Activated T-helper 1 cell treated with Interleukin-2 at 50 U/mL for 16 hours (primary cell): ENCODE measurements at regions not wholly inside any gene's neighbourhood (a gene's known extent, or its start where the extent isn't known, plus 50 kb on each side); places are given as distances from the start of the nearest gene placed in this dataset.
"Not testable (repeated sequence)": the region's sequence is repeated elsewhere in the genome, so short reads cannot be mapped to it uniquely, and the experiment has no call there.

Experiments used
- DNase-seq: peaks from one replicate; pipeline ENCODE4 v3.0.0-alpha.2; 2020; ENCODE audit warnings: low read depth

DNA sequence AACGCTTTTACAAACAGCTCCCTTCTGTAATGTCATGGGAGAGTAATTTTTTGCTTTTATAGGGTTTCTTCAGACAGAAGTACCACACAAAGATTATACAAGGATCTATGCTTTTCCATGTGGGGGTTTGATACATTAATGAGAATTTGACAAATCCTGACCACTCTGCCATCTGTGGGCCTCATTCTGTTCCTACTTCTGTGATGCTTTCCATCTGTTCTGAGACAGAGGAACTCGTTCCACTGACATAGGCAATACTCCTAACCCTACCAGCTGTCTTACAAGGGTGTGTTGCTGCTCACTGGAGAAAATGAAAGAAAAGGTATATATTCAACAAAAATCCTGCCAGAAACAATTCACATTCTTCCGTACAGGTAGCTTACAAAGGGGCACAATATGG, 59.4 kb upstream of the NAMPT start:
- no peak for DNase-seq

DNA sequence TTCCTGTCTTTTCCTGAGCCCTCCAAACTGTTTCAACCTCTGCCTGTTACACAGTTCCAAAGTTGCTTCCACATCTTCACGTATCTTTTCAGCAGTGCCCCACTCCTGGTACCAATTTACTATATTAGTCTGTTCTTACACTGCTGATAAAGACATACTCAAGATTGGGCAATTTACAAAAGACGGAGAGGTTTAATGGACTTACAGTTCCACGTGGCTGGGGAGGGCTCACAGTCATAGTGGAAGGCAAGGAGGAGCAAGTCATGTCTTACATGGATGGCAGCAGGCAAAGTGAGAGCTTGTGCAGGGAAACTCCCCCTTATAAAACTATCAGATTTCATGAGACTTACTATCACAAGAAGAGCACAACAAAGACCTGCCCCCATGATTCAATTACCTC, 57.3 kb upstream of the NAMPT start:
- DNase-seq, result not testable (repeated sequence)

DNA sequence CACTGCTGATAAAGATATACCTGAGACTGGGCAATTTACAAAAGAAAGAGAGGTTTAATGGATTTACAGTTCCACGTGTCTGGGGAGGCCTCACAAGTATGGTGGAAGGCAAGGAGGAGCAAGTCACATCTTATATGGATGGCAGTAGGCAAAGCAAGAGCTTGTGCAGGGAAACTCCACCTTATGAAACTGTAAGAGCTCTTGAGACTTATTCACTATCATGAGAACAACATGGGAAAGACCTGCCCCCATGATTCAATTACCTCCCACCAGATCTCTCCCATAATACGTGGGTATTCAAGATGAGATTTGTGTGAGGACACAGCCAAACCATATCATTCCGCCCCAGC, 55.4 kb upstream of the NAMPT start:
- DNase-seq, result not testable (repeated sequence)

DNA sequence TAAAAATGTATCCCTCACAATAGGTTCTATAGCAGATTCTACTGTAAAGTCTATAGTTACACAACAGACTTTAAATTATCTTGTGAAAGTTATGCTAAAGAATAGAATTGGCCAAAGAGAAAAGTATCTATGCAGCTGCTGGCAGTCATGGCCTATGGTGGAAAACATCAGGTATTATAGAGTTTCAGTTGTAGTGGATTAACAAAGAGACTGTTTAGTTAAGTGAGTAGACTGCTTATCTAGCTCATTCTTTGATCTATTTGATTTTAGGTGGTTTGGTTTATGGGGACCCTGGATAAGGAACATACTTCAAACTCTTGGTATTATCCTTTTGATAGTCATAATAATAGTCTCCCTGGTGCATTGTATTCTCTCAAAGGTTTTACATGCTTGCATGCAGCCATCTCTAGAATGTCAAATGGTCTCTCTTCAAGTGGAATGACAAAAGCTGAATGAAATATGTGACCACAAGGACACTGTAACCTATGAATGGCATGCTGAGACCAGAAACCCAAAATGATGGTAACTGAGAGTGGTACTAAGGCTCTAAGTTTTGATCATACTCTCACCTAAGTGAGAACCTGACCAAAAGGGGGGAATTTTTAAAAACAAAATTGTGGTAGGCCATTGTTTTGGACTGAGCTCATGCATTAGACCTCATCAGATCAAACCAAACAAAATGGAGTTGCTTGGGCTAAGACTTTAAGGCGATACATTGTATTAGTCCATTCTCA, 54.9 kb upstream of the NAMPT start:
- no peak for DNase-seq

DNA sequence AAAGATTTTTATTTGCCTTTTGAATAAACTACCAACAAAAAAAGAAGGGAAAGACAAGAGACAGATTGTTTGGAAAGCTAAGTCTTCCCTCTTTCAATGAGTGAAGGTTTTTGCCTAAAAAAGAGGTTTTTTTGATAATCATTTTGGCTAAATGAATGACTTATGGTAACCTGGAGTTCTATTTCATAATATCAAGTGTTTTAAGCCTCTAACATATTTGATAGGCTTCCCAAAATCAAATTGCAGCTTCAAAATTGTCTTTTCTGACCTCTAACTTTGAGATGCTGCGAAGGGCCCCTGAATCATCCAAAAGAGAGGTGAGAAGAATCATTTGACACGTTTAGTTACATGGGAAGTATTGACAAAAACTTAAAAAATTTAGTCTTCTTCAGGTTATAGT, 53.0 kb upstream of the NAMPT start:
- DNase-seq, result no peak

DNA sequence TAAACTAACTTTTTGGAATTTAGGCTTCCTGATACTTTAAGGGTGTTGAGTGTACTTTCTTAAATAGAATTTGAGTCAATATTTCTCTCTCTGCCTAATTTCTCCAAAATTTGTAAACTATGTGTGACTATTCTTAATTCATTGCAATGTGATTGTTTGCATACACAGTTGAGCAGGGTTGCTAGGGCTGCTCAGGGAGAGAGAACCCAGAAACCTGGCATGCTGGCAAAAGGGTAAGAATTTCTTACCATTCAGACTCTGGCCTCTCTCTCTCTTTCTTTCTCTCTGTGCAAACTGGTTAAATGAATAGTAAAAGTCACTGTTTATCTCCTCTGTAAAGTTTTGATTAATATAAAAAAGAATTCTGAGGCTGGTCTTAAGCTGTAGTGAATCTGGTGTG, 51.0 kb upstream of the NAMPT start:
- no peak for DNase-seq
